ENCODE measurements at regions not wholly inside any gene's neighbourhood (a gene's known extent, or its start where the extent isn't known, plus 50 kb on each side); places are given as distances from the start of the nearest gene placed in this dataset.
A peak's percentile ranks its signal among the peaks of the same experiment; 100 is the strongest.
"Not testable (repeated sequence)": the region's sequence is repeated elsewhere in the genome, so short reads cannot be mapped to it uniquely, and the experiment has no call there.

DNA sequence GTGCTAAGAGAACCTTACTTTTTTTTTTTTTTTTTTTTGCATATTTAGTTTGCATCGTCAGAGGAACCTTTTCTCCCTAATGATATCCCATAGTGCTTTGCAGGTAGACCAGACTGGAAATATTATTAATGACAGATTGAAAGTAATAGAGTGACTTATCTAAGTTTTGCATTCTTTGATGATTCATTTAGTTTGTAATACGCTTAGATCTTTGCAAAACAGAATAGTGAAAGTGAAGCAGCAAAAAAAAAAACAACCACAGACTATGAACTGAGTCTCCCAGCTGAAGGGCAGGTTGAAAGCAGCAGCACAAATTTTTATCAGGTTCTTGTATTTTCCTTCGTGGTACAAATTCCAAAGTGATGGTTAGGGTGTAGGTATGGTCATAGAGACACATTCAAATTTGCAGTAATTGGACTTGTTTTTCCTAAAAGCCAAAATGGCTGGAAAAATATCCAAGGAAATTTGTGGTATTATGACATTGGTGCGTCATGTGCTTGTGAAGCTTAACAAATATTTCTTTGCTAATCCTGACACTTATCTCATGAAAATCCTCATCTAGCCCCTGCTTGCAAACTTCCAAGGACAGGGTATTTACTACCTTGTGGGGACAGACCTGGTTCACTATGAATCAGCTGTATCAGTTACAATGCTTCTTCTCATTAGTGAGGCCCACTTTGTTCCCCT lies 81.8 kb upstream of the CREB5 start:
- TF ChIP-seq Cebpa-rat (IDR thresholded peaks at IDR 0.05): no peak
- Histone ChIP-seq H4K20me1 (no peaks in the 10 kb centered on the region), H3K4me3 (no peak overlapping the region), H3K27ac (peak overlapping the region in 8 of 11 experiments; percentile 4 to 80 (median 52); a peak in 11 of 22 replicates), H3K27me3 (no peaks in the 10 kb centered on the region), H3K36me3 (no peaks in the 10 kb centered on the region), H3K9me3 (replicated peaks in 1 of 11) (peaks cover 10 to 24% (median 19%) of the 10 kb centered on the region in 11 experiments; a peak in 21 of 22 replicates), H3K9ac (peak overlapping the region in 4 of 11 experiments; percentile 2 to 46 (median 12); a peak in 2 of 22 replicates), H3K4me1 (peaks cover 14 to 42% (median 29%) of the 10 kb centered on the region in 10 experiments), H3K4me2 (peak overlapping the region; percentile 49 to 75 (median 60); a peak in 21 of 22 replicates)

DNA sequence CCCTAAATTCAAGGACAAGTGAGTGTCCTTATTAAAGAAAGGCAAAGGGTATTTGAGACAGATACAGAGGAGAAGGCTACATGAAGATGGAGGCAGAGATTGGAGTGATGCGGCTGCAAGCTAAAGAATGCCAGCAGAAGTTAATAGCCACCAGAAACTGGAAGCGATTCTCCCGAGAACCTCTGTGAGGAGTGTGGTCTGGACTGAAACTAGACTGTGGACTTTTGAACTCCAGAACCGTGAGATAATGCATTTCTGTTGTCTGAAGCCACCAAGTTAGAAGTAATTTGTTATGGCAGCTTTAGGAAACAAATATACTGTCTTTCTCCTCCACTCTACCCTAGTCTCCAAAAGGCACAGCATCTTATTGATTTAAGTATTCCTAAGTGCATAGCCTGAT lies 80.3 kb upstream of the CREB5 start:
- peaks cover 14 to 42% (median 29%) of the 10 kb centered on the region in 10 experiments for H3K4me1 ChIP-seq
- no peak overlapping the region for H3K4me2 ChIP-seq
- no peaks in the 10 kb centered on the region for H3K36me3 ChIP-seq
- H3K9me3 ChIP-seq (replicated peaks in 1 of 11): peaks cover 10 to 28% (median 19%) of the 10 kb centered on the region in 11 experiments; a peak in 21 of 22 replicates
- no peaks in the 10 kb centered on the region for H3K27me3 ChIP-seq
- no peak overlapping the region for H3K9ac ChIP-seq
- H3K27ac ChIP-seq: no peak overlapping the region
- no peaks in the 10 kb centered on the region for H4K20me1 ChIP-seq
- no peak overlapping the region for H3K4me3 ChIP-seq
- no peak for TF ChIP-seq Cebpa-rat (IDR thresholded peaks at IDR 0.05)

DNA sequence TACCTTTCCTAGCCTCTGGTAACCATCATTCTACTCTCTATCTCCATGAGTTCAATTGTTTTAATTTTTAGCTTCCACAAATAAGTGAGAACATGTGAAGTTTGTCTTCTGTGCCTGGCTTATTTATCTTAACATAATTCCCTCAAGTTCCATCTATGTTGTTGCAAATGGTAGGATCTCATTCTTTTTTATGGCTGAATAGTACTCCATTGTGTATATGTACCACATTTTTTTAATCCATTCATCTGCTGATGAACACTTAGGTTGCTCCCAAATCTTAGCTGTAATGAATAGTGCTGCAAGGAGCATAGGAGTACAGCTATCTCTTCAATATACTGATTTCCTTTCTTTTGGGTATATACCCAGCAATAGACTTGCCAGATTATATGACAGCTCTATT lies 78.8 kb upstream of the CREB5 start:
- not testable (repeated sequence) for H3K27me3 ChIP-seq, H3K36me3 ChIP-seq, H3K27ac ChIP-seq, H3K4me2 ChIP-seq, H3K4me3 ChIP-seq, H4K20me1 ChIP-seq, H3K9ac ChIP-seq
- H3K4me1 ChIP-seq: peaks cover 14 to 33% (median 29%) of the 10 kb centered on the region in 10 experiments
- H3K9me3 ChIP-seq (replicated peaks in 1 of 11): peaks cover 10 to 30% (median 19%) of the 10 kb centered on the region in 11 experiments; a peak in 21 of 22 replicates

DNA sequence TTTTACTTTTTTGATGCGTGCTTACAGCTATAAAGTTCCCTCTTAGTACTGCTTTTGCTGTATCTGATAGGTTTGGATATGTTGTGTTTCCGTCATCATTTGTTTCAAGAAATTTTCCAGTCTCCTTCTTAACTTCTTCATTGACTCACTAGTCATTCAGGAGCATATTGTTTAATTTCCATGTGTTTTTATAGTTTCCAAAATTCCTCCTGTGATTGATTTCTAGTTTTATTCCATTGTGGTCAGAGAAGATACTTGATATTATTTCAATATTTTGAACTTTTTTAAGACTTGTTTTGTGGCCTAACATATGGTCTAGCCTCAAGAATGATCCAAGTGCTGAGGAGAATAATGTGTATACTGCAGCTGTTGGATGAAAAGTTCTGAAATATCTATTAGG lies 75.5 kb upstream of the CREB5 start:
- Histone ChIP-seq H3K9ac (no peak overlapping the region), H3K4me2 (no peak overlapping the region), H3K36me3 (no peaks in the 10 kb centered on the region), H3K4me1 (peaks cover 0 to 2% (median 0%) of the 10 kb centered on the region in 10 experiments; a peak in 3 of 20 replicates), H3K27me3 (no peaks in the 10 kb centered on the region), H3K4me3 (no peak overlapping the region), H4K20me1 (no peaks in the 10 kb centered on the region), H3K9me3 (replicated peaks in 1 of 11) (peaks cover 24 to 53% (median 37%) of the 10 kb centered on the region in 11 experiments; a peak in 21 of 22 replicates), H3K27ac (no peak overlapping the region)
- TF ChIP-seq Cebpa-rat (IDR thresholded peaks at IDR 0.05): no peak

DNA sequence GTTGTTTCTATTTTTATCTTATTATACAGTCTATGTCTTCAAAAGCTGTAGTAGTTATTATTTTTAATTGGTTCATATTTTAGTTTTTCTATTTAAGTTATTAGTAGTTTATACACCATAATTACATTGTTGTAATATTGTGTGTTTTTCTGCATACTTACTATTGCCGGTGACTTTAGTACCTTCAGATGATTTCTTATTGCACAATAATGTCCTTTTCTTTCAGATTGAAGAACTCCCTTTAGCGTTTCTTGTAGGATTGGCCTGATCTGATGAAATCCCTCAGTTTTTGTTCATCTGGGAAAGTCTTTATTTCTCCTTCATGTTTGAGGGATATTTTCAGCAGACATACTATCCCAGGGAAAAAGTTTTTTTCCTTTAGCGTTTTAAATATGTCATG lies 74.3 kb upstream of the CREB5 start:
- TF ChIP-seq Cebpa-rat (IDR thresholded peaks at IDR 0.05): 0 out of 22 replicates have a peak, but pooled peaks of 2 of the 11 experiments have one; percentile 22 to 34
- Histone ChIP-seq H4K20me1 (no peaks in the 10 kb centered on the region), H3K4me3 (no peak overlapping the region), H3K27me3 (no peaks in the 10 kb centered on the region), H3K9me3 (replicated peaks in 1 of 11) (peaks cover 24 to 53% (median 37%) of the 10 kb centered on the region in 11 experiments; a peak in 21 of 22 replicates), H3K4me1 (no peaks in the 10 kb centered on the region), H3K4me2 (no peak overlapping the region), H3K36me3 (no peaks in the 10 kb centered on the region), H3K27ac (no peak overlapping the region), H3K9ac (no peak overlapping the region)

DNA sequence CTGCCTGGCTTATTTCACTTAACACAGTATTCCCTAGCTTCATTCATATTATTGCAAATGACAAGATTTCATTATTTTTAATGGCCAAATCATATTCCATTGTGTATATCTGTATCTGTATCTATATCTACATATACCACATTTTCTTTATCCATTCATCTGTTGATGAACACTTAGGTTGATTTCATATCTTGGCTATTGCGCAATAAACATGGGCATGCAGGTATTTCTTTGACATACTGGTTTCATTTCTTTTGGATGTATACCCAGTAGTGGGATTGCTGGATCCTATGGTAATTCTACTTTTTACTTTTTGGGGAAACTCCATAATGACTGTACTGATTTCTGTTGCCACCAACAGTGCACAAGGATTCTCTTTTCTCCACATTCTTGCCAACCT lies 68.9 kb upstream of the CREB5 start:
- Histone ChIP-seq H3K27ac (no peak overlapping the region), H3K36me3 (no peaks in the 10 kb centered on the region), H3K9ac (no peak overlapping the region), H3K4me1 (no peaks in the 10 kb centered on the region), H3K27me3 (no peaks in the 10 kb centered on the region), H4K20me1 (no peaks in the 10 kb centered on the region), H3K4me3 (no peak overlapping the region), H3K4me2 (no peak overlapping the region), H3K9me3 (replicated peaks in 1 of 11) (peaks cover 11 to 24% (median 18%) of the 10 kb centered on the region in 11 experiments; a peak in 16 of 22 replicates)
- peak in 8 of 11 experiments; percentile 20 to 96 (median 76); a peak in 10 of 22 replicates for TF ChIP-seq Cebpa-rat (IDR thresholded peaks at IDR 0.05)

DNA sequence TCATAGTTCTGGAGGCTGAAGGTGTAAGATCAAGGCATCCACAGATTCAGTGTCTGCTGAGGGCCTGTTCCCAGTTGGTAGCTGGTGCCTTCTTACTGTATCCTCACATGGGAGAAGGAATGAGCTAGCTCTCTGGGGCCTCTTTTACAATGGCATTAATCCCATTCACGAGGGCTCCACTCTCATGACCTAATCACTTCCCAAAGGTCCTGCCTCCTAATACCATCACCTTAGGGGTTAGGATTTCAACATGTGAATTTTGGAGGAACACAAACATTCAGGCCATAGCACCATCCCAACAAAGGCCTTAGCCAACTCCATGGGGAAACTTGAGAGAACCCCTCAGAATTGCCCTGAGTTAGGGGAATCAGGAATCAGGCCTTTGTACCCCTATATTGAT lies 66.1 kb upstream of the CREB5 start:
- no peak for TF ChIP-seq Cebpa-rat (IDR thresholded peaks at IDR 0.05)

DNA sequence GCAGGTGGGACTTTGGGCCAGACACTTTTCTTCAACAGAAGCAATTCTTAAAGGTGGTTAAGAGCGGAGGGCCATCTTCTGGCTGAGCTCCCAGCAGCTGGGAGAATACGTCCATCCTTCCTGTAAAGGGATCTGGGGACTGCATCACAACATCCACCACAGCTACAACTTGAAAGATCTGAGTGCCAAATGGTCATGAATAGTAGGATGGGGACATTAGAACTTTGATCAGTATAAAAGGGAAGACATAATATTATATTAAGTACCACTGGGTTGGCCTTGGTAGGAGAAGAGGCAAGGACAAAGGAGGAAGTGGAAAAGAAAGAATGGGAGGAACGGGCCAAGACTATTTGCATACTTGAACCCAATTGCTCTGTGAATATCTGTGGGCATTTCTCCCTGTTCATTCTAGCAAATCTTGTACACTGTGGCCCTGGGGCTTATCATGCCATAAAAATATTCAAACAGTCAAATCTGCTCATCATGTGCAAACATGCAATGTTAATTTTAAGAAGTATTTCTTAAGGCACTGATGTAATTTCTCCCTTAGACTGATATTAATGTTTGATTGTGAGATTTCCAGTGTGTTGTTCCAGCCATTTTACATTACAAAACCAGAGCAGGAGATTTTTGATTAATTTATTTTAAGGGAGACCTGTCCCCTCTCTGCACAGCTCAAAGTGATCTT lies 65.5 kb upstream of the CREB5 start:
- no peaks in the 10 kb centered on the region for H3K4me1 ChIP-seq
- no peak overlapping the region for H3K9ac ChIP-seq
- no peak overlapping the region for H3K4me2 ChIP-seq
- no peak overlapping the region for H3K4me3 ChIP-seq
- TF ChIP-seq Cebpa-rat (IDR thresholded peaks at IDR 0.05): no peak
- no peak overlapping the region for H3K27ac ChIP-seq
- no peaks in the 10 kb centered on the region for H3K36me3 ChIP-seq
- peaks cover 0 to 4% (median 0%) of the 10 kb centered on the region in 11 experiments; a peak in 1 of 22 replicates for H3K9me3 ChIP-seq (replicated peaks in 1 of 11)
- no peaks in the 10 kb centered on the region for H3K27me3 ChIP-seq
- no peaks in the 10 kb centered on the region for H4K20me1 ChIP-seq

More for the DNA sequence above, 66.1 kb upstream of the CREB5 start:
- H3K9me3 ChIP-seq (replicated peaks in 1 of 11): peaks cover 0 to 4% (median 0%) of the 10 kb centered on the region in 11 experiments; a peak in 1 of 22 replicates
- H3K36me3 ChIP-seq: no peaks in the 10 kb centered on the region
- no peaks in the 10 kb centered on the region for H4K20me1 ChIP-seq
- no peak overlapping the region for H3K9ac ChIP-seq
- no peak overlapping the region for H3K27ac ChIP-seq
- no peaks in the 10 kb centered on the region for H3K27me3 ChIP-seq
- H3K4me1 ChIP-seq: no peaks in the 10 kb centered on the region
- H3K4me3 ChIP-seq: no peak overlapping the region
- H3K4me2 ChIP-seq: no peak overlapping the region

DNA sequence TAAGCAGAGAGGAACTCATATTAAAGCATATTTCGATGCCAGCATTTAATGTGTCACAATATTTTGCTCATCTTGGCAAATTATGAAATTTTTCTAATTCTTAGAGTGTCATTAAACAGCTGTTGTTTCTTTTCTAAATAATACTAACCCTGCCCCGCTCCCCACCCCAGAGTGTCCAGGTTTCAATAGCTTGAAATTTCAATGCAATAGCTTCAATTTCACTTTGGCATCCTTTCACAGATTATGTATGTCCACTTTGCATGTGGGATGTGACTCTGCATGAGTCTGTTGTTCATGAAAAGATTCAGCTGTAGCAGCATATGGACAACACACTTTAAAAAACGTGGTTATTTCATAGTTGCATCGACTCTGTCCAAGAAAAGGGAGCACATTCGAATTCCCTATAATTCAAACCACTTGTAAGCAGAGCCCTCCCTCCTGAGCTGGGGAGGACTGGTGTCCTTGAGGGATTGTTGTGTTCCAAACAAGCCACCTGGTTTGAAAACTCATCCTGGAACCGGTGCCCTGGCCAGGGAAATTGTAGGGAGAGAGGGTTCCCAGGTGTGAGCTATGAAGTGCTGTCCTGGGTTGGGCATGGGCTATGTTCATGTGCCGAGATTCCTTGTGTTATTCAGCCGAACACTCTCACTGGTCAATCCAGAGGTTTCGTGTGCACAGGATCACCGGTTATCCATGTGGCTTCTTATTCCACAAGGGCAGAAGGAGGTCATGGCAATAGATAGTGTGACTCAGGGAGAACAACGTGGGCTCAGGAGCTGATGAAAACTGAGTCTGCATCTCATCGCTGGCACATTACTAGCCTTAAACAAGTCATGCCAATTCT lies 64.6 kb upstream of the CREB5 start:
- H3K27me3 ChIP-seq: no peaks in the 10 kb centered on the region
- no peaks in the 10 kb centered on the region for H3K4me1 ChIP-seq
- no peak overlapping the region for H3K9ac ChIP-seq
- H4K20me1 ChIP-seq: no peaks in the 10 kb centered on the region
- H3K4me3 ChIP-seq: no peak overlapping the region
- peaks cover 0 to 4% (median 0%) of the 10 kb centered on the region in 11 experiments; a peak in 1 of 22 replicates for H3K9me3 ChIP-seq (replicated peaks in 1 of 11)
- no peaks in the 10 kb centered on the region for H3K36me3 ChIP-seq
- no peak for TF ChIP-seq Cebpa-rat (IDR thresholded peaks at IDR 0.05)
- no peak overlapping the region for H3K4me2 ChIP-seq
- H3K27ac ChIP-seq: no peak overlapping the region

All from BLaER1 treated with 17β-estradiol and CSF1 and Interleukin-3, amounts not matched to agents 10 nM and 100 nM (cell line).